Occipital lobe (tissue), 1 donor: ENCODE measurements at regions not wholly inside any gene's neighbourhood (a gene's known extent, or its start where the extent isn't known, plus 50 kb on each side); places are given as distances from the start of the nearest gene placed in this dataset.

Source experiments
- DNase-seq: peaks from one replicate; lab custom pipeline; 2025; lab: John Stamatoyannopoulos, UW

- DNase-seq, result no peak
Observed at GRCh38 chr2:180742801-180743200, 237.6 kb upstream of the UBE2E3 start.

DNA sequence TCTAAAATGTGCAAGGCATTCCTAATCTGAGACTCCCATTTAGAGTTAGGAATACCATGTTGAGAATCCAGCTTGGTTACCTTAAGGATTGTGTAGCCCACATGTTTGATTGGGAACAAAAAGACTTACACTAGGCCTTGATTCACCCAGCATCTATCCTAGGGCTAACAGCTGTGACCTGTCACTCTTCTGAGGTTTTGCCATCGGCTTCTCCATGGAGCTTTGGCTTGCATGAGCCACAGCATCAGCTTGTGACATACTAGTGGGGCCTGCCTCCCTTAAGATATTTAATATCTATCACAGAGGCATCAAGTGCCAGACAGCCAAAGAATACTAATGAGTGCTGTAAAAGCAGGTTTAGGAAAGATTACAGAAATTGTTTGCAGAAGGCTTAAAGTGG is 241.3 kb upstream of the UBE2E3 start:
- DNase-seq, result no peak

DNA sequence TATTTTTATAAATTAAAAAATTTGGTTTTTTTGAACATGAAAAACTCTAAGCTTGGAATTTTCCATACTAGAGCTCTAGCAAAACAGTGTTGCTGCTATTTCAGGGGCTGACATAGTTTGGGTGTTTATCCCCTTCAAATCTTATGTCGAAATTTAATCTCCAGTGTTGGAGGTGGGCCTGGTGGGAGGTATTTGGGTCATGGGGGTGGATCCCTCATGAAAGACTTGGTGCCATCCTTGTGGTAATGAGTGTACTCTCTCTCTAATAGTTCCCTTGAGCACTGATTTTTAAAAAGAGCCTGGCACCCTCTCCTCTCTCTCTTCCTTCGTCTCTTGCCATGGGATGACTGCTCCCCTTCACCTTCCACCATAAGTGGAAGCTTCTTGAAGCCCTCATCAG is 244.6 kb upstream of the UBE2E3 start:
- no peak for DNase-seq

GRCh38 chr2:180734382-180734781 is 246.0 kb upstream of the UBE2E3 start:
- no peak for DNase-seq

DNA sequence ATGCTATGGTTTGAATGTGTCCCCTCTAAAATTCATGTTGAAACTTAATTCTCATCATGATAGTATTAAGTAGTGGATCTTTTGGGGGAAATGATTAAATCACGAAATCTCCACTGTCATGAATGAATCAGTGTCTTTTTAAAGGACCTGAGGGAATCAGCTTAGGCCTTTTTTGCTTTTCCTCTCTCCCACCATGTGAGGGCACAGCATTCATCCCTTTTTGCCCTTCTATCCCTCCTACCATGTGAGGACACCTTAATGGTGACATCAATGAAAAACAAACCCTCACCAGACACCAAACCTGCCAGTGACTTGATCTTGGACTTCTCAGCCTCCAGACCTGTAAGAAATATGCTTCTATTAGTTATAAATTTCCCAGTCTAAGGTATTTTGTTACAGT is 247.1 kb upstream of the UBE2E3 start:
- DNase-seq, result no peak

DNA sequence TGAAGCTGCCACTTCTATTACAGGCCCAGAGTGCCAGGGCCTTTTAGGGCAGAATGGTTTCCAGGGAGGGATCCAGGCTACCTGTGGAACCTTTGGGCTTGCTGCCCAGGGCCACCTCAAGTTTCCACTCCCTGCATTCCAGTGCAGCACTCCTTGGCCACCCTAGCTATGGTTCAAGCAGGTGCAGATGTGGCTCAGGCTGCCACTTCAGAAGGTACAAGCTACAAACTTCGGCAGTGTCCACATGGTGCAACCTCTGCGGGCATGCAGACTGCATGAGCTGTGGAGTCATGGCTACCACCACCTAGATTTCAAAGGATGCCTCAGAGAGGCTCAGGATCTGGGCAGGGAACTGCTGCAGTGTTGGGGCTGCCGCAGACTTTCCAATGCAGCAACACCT is 248.1 kb upstream of the UBE2E3 start:
- no peak for DNase-seq

DNA sequence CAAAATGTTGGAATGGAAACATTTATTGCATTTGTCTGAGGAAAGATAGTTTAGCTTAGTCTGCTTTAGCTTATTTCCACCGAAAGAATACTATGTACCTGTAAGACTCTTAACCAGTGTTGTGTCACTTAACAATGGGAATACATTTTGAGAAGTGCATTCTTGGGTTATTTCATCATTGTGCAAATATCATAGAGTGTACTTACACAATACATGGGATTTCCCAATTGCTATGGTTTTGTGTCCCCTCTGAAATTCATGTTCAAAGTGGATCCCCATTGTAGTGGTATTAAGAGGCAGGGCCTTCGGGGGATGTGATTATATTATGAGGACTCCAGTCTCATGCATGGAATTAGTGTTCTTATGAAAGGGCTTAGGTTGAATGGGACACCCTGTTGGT is 249.4 kb upstream of the UBE2E3 start:
- no peak for DNase-seq

DNA sequence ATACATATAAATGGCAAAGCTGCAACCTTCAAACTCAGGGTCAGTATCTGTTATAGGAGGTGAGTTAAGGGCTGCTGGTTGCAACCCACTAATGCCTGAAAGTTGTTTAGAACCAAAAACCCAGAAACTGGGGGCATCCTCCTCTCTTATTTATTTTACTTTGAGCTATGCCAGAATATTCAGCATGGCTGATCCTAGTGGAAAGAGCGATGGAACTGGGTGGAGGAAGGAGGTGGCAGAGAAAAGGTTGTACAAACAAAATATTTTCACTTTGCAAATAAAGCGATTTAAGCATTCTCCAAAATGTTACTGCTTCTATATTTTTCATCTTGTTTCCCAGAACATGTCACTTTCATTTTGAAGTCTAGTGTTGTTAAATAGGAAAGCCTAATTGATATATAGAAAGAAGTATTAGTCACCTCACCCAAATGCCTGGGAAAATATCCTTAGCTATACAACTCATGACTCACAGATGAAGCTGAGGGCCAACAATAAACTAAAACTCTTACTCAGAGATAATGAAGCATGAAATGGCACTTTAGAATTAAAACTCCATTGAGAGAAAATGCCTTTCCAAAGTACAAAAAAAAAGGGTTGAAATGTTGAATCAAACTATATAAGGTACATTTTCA is 251.4 kb upstream of the UBE2E3 start:
- DNase-seq, result no peak

- DNase-seq, result no peak
Observed at GRCh38 chr2:180723712-180724111, 256.7 kb upstream of the UBE2E3 start.

DNA sequence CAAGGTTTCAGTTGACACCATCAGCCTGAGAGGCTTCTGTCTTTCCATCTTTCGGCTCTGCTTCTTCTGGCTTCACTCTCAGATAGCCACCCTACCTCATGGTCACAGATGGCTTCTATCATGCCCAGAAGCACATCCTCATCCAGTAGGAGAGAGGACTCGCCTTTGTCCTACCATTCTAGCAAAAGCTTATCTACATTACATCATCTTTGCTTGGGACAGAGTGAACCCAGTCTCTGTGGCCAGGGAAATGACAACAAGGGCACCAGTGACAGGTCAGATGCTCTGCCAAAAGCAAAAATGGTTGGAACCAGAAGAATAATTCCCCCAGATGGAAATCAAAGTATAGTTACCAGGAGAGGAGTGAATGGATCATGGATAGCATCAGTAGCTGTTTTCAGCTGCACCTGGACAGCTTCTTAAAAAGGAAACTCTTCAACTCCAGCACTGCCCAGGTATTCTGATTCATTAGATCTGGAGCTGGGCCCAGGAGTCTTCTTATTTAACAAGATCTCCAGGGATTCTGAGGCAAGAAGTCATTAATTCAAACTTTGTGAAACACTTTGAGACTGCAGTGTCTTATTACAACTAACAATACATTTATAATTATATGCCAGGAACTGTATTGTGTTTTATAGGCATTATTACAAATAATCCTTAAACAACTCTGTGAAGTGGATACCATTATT is 257.7 kb upstream of the UBE2E3 start:
- no peak for DNase-seq

- DNase-seq, result no peak
Observed at GRCh38 chr2:180720829-180721228, 259.6 kb upstream of the UBE2E3 start.

DNA sequence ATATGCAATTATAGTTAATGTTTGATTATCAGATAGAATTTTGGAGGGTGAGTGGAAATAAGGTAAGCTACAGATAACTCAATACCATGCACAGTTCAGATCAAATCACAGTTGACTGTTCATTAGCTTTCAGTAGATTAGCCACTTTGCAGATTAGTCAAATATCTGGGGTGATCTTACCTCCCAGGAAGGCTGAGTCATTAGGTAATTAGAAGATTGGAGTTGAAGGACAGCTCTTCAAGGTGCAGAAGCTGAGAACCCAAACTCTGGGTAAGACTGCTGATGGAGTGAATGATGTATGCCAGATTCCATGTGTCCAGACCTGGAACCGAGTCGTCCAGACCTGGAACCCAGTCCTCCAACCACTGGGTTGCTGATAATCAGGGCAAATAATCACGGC is 262.8 kb upstream of the UBE2E3 start:
- no peak for DNase-seq

DNA sequence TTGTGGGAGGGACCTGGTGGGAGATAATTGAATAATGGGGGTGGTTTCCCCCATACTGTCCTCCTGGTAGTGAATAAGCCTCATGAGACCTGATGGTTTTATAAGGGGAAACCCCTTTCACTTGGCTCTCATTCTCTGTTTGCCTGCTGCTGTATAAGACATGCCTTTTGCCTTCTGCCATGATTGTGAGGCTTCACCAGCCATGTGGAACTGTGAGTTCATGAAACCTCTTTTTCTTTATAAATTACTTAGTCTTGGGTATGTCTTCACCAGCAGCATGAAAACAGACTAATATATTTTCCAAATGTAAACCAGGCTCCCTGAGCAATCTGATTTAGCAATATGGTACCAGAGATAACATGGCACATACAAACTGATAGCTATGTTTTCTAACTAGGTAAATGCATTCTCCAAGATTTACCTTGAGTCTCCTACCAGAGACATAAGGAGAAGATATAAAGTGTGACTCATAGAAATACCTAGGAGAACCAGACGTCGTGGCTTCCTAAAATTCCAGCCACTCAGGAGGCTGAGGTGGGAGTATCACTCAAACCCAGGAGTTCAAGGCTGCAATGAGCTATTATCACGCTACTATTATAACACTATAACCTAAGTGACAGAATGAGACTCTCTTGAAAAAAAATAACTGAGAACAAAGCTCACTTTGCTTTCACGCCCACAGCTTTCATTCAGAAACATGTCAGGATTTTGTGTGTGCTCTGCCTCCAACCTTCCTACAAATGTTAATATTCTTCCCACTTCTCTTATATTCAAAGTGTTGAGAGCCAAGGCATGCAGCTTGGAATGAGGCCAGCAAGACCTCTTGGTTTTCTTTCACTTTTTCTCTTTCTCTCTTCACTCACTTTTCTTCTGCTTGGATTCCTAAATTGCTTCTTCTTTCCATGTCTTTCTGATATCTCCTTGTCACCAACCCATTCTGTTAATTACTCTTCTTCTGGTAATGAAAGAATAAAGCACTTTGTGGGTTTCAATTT is 263.9 kb upstream of the UBE2E3 start:
- DNase-seq, result no peak

DNA sequence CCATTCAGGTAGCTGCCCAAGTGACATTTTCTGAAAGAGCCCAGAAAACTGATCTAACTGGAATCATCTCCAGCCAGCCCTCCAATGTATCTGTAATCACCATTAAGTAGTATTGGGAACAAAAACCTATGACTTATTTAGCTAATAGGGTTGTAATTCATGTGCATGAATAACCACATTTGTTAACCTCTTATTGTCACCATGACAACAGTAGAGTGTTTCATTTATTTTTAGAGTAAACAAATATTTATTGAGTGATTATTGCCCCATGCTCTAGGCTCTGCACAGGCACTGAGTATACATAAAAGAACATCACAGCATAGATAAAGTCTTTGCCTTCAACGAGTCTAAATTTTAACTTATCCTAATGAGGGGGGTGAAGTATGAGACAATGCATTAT is 265.4 kb upstream of the UBE2E3 start:
- DNase-seq, result no peak

DNA sequence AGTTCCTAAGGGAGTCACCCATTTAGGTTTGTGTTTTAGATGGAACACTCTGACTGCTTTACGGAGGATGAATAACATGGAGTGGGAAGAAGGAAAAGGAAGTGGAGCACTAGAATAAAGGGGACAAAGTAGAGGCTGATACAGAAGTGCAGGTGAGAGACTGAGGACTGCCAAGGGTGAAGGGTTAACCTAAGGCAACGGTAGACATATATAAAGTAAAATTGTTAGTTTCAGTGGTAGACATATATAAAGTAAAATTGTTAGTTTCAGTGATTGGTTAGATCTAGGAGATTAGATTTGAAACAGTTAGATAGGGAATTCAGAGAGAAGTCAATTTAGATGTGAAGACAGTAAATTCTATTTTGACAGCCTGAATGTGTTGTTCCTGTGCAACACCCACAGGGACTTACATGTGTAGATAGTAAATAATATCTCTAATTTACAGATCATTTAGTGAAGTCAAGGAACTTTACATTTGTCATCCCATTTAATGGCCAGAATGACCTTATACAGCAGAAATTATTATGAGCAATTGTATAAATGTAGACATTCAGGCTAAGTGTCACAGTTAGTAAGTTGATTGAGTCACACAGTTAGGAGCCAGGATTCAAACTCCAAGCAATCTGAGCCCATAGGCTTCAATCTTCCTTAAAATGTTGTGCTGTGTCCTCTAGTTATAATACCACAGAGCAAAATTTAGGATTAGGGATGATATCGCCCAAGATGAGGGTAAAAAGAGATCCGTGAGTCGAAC is 270.8 kb upstream of the UBE2E3 start:
- no peak for DNase-seq

DNA sequence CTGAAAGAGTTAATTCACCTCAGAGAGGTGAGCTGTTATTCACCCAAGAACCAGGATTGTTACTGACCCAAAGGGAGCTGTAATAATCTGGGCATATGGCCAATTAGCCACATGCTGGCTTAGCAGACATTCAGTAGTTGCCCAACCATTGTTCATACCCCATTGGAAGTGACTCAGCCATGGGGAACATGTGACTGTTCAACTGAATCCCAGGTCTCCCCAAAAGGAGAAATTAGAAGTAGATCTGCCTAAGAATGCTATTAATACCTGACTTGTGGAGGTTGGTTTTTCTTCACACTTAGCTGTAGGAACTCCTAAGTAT is 272.6 kb upstream of the UBE2E3 start:
- no peak for DNase-seq

- DNase-seq, result no peak
Observed at GRCh38 chr2:180707175-180707883, 273.1 kb upstream of the UBE2E3 start.

DNA sequence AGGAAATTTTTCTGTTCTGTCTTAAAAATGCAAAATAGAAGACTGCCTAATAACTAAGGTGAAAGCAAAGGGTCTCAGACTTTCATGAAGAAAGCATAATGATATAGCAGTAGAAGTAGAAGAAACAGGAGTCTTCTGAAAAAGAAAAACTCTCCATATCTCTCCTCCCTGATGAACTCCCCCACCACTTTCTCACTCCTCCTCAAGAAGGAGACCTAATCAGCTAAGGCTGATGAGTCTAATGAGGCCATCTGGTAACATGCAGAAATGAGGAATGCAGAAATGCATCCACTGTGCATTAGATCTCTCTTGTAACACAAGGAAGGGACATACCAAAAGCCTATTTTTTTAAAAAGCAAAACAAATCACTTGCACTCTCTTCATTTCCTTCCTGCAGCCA is 273.7 kb upstream of the UBE2E3 start:
- DNase-seq, result no peak

GRCh38 chr2:180705551-180705950 is 274.9 kb upstream of the UBE2E3 start:
- no peak for DNase-seq

DNA sequence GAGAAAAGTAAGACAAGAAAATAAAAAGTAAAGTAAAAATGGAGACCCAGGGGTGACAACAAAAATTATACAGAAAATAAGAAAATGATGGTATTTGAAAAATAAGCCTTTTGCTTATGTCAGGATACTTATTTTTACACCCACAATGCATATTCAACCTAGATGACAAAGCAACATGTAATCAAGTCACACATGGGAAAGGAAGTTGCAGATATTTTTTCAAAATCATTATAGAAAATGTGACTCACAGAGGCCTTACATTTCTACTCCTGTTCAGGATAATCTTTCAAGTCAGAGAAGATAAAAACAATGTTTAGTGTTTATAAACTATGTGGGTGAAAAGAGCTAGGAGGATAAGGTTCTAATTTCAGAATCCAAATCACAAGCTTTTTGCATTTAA is 275.3 kb upstream of the UBE2E3 start:
- DNase-seq, result no peak
